Stimulated activated CD8-positive, alpha-beta memory T cell treated with anti-CD3 and anti-CD28 coated beads, Interleukin-7, amount 100 ng/mL, for 48 hours (primary cell): ENCODE measurements at regions not wholly inside any gene's neighbourhood (a gene's known extent, or its start where the extent isn't known, plus 50 kb on each side); places are given as distances from the start of the nearest gene placed in this dataset.

Experiments used
- DNase-seq, 2 donors: peaks; one replicate each; pipeline ENCODE4 v3.0.0-alpha.2; 2020; ENCODE audit warnings: low read depth in 1 of 2; ENCODE audit errors: extremely low read depth in 1 of 2

DNA sequence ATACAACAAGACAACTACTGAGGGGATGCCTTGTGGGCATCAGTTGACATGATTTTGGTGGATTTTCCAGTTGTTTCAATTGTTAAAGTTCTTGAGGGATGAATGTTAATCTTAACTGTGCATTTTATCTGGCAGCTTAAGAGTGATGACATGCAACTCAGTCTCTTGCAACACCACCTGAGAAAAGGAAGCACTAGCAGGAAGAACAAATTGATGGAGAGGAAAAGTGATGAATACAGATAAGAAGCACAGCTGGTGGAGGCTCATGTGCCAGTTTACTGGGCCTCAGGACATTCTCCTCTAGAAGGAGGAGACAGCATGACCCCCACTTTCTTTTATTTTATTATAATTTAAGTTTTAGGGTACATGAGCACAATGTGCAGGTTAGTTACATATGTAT is 341.3 kb upstream of the RBMY1B start:
- DNase-seq = no peak

DNA sequence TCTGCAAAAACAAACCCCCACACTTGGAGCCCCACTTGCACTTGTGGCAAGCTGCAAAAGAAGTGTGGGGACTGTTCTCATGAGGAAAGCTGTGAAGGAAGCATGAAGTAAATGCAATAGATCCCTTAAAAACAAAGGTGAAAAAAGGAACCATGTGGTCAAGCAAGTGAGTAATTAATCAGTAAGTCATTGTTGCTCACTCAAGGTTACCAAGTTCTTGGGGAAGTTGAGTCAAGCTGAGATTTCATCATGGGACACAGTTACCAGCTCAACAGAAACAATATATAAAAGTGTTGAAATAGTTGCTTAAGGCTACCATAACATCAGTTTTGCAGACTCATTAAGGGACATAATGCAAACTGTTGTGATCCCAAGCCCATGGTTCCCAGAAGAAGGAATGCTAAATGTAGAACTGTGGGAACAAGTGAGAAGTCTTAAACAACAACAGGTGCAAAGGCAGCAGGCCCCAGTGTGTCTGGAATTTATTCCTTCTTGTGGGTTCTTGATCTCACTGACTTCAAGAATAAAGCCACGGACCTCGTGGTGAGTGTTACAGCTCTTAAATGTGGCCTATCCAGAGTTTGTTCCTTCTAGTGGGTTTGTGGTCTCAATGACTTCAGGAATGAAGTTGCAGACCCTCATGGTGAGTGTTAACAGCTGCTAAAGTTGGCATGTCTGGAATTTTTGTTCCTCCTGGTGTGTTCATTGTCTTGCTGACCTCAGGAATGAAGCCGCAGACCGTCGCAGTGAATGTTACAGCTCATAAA is 336.3 kb upstream of the RBMY1B start:
- DNase-seq = no peak

DNA sequence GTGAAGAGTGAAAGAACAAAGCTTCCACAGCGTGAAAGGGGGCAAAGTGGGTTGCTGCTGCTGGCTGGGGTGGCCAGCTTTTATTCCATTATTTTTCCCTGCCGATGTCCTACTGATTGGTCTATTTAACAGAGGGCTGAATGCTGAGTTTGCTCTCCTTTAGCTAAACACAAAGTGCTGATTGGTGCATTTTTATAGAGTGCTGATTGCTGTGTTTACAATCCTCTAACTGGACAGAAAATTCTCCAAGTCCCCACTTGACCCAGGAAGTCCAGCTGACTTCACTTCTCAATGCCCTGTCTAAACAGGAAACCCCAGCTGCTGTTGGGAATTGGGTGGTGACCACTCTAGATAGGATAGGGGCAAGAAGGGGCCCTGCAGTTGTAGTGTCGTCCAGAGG is 335.6 kb upstream of the RBMY1B start:
- no peak for DNase-seq

DNA sequence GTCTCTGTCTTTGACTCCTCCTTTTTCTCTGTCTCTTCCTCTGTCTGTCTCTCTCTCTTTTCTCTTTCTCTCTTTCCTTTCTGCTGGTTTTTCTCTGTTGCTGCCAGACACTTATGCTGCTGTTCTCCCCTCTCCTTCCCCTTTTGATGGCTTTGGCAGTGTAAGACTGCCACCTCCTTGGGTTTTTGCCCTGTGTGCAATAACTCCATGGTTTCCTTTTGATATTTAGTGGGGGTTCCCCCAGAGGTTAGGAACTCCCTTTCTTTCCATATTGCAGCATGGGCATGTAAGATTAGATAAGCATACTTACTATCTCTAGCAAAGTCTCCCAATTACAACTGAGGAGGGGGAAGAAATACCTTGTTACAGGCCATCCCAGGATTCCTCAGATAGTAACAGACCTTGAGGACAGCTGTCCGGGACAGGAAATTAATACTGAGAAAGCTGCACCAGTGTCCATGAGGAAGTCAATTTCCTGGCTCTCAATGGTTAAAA is 333.8 kb upstream of the RBMY1B start:
- no peak for DNase-seq

DNA sequence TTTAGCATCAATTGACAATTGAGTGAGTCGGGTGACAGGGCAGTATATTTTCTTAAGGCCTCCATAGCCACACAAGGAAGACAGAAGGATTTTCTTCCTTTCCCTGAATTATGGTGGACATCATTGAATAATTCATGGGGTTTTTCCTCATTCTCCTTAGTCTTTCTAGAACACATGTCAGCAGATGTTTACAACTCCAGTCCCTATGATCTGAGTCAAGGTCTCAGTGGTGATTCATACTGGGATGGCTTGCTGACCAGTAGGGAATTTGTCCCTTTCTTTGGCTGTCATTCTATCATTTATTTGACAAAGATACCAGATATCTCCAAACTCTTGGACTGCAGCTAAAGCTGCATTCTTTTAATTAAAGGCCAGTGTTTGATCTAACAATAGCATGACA is 332.9 kb upstream of the RBMY1B start:
- no peak for DNase-seq

DNA sequence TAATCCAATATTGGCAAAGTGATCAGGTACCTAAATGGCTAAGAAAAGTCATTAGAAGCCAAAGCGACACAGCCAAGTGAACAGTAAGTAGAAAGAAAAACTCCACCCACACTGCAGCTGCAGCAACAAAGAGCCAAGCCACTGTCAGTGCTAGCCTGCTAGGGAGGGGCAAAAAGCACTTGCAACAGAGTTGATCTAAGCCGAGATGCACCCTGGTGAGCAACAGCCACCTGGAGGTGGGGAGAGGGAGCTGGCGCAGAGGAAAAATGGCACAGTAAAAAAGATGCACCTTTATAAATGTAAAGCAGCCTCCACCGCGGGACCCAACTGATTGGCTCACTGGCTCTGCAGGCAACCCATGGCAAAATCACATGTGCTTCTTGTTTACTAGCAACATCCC is 330.2 kb upstream of the RBMY1B start:
- DNase-seq = peak in 1 of 2 donors; percentile 14

DNA sequence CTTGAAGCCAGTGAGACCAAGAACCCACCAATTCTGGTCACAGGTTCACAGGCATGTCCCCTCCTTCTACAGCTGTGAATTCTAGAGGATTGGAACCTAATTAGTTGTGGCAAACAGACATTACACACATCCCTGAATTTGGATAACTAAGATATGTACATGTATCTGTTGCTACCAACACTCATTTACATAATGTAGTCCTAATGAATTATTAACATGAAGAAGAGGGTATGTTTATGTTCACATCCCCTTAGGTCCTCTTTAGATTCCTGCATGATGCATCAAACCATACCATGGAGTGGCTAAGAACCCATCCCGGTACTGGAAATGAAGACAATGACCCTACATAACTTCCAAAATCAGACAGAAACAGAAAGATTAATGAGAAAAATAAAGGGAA is 326.9 kb upstream of the RBMY1B start:
- DNase-seq = no peak

DNA sequence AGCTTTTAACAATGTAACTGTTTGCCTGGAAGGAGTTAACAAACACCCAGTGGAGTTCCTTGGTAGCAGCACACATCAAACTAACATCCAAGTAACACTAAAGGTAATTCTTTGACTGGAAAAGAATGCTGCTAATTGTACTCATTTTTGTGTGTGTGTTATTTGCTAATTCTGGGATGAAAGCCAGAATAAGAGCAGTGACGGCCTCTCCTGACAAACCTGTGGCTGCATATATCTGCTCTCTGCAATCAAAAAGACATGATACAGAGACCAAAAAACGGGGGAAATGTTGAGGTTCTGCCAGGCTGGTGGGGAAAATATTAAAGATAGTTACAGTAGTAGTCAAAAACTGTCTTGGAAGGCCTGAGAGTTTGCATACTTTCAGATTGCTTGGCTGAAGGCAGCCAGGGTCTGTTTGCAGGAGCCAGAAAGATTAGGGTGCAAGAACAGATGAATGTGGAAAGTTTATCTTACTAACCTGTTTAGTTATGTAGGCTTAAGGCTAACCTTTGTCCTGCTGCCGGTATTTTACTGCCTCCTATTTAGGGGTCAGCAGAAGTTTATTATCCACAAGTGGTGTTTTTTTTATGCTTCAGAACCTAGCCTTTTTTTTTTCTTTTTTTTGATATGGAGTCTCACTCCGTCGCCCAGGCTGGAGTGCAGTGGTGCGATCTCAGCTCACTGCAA is 325.6 kb upstream of the RBMY1B start:
- no peak for DNase-seq

DNA sequence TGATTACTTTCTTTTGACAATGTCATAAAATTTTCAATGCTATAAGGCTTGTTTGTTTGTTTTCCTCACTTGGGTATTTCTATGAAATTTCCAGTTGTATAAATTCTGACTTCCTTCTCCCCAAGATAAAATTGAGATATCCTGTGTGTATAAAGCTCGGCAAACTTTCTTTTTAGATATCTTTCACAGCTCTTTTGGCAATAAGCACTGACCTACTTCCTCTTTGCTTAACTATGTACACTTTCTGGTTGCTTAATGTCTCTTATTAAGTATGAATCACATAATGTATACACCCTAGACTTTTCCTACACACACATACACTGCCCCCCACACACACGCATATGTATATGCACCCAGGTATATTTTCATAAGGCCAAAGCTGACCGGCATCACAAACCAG is 318.4 kb upstream of the RBMY1B start:
- no peak for DNase-seq

DNA sequence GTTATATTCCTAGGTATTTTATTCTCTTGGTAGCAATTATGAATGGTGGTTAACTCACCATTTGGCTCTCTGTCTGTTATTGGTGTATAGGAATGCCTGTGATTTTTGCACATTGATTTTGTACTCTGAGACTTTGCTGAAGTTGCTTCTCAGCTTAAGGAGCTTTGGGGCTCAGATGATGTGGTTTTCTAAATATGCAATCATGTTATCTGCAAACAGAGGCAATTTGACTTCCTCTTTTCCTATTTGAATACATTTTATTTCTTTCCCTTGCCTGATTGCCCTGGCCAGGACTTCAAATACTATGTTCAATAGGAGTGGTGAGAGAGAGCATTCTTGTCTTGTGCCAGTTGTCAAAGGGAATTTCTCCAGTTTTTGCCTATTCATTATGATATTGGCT is 310.9 kb upstream of the RBMY1B start:
- DNase-seq = no peak

DNA sequence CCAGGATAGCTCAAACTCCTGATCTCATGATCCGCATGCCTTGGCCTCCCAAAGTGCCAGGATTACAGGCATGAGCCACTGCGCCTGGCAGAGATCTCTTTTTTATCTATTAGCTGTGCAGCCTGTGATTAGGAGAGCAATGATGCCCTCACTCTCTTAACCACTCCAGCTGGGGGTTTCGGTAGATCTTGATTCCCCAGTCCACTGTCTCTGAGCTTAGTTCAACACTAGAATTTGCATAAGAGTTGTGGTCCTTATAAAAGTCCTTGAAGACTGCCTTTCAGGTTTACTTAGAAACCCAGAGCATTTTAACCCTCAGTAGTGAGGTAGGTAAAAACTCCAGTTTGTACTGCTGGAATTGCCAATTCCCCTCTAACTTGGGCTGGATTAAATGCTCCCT is 283.3 kb upstream of the RBMY1B start:
- DNase-seq = no peak

DNA sequence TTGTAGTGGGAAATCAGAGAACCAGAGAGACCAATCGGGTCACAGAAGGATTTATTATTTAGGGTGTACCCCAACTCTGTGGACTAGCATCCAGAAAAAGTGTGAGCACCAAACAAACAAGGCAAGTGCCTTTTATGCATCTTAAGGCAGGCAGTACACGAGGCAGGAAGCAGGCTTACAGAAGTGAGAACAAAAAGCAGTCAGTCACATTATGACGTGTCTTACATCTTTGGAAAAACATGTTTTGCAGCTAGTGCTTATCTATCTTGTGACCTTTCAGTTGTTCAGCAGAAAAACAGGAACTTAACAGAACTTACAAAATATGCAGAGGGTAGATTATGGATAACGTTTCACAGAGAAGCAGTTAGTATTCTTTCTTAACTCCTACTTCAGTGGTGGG is 270.9 kb upstream of the RBMY1B start:
- no peak for DNase-seq

DNA sequence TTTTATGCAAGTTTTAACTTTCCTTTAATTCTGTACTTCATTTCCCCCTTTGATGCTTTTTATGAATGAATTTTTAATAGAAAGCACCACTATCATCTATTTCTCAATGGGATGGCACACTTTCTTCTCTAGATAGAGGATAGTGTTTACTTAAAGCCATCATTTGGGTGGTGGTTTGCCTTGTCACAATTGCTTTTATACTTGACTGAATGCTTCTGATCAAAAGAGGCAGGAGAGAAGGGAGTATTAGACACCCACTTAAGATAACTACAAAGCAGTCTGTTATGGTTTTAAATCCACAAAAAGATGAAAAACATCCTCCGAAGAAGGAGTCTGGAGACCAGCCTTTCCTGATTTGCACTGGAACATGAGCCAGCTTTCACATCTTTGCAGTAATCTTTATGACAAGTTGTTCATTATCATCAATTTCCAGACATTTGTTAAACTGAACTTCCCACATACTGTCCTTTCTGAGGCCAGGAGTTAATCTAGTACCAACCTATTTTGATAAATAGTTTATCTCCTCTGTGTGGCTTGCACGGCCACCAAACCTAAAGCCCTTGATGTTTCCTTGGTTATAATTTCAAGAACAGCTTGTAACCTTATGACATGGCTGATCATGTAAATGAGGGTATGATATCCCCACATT is 270.4 kb upstream of the RBMY1B start:
- no peak for DNase-seq

DNA sequence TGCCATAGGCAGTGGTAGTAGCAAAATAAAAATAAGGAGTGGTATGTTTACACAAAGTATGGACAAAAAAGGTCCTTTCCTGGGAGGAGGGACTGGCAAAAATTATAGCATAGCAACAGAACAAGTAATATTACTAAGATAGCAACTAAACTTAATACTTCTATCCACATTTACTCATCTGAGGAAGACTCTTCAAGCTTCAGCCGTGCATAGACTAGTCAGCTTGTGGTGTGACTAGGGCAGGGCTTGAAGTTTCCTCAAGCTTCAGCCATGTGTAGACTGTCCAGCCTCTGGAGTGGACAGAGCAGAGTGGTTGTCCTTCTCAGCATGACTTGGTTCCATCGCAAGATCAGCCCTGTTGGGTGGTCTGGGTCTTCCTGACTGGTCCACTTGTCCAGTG is 268.3 kb upstream of the RBMY1B start:
- no peak for DNase-seq

DNA sequence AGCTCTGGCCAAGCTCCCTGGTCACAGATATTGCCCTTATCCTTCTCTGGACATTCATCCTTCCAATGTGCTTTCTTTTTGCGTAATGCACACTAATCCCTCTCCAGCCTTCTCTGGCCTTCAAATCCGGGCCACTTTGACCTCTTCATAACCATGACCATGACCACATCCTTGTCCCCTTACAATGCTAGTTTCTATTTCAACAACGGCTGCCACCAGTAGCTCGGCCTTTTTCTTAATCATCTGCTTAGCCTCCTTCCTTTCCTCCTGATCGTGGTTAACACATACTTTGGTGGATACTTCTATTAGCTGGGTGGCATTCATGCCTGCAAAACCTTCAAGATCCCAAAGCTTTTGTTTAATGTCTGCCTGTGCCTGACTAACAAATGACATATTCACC is 264.4 kb upstream of the RBMY1B start:
- no peak for DNase-seq

DNA sequence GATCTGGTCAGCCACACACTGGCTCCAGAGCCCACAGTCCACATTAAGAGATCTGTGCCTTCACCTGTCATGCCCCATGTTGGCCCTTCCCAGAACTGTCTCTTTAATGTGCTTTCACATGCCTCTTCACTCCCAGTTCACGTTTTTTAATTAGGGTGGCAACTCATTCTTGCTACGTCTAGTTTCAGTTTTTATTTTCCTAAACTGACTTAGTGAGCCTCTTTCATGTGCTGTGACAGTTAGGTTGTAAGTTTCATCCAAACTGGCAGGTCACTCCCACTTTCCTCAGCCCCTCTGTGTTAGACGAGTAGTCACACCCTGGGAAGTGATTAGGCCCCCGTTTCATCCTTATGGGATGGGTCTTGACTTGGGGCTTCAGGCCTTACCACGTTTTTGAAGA is 262.5 kb upstream of the RBMY1B start:
- DNase-seq = no peak

DNA sequence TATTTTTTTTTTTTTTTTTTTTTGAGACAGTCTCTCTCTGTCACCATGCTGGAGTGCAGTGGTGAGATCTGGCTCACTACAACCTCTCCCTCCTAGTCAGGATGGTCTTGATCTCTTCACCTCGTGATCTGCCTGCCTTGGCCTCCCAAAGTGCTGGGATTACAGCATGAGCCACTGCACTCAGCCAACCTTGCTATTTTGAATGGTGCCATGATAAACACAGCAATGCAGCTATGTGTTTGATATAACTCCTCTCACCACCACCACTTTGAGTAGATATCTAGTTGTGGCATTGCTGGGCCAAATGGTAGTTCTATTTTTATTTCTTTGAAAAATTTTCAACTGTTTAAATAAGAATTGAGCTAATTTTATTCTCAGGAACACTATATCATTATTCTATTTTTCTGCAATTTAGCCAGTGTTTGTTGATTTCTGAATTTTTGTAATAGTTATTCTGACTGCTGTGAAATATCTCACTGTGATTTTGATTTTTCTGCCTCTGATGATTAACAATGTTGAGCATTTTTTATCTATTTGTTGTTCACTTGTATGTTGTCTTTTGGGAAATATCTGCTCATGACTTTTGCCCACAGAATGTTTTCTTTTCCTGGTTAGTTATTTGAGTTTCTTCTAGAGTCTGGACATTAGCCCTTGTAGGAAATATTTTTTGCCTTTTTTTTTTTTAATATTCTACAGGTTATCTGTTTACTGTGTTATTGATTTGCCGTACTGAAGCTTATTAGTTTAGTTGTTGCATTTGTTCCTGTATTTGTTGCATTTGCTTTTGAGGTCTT is 257.5 kb upstream of the RBMY1B start:
- no peak for DNase-seq

DNA sequence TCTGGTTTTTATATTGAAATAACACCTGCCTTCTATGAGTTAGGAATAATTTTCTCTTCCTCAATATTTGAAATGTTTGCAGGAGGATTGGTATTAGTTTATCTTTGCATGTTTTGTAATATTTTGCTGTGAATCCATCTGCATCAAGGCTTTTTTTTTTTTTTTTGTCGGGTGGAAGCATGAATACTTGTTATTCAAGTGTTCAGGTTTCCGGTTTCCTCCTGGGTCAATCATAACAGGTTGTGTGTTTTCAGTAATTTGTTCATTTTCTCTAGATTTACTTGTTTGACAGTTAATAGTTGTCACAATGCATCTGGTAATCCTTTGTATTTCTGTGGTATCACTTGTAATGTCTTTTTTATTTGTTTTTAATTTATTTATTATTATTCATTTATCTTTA is 256.7 kb upstream of the RBMY1B start:
- no peak for DNase-seq

DNA sequence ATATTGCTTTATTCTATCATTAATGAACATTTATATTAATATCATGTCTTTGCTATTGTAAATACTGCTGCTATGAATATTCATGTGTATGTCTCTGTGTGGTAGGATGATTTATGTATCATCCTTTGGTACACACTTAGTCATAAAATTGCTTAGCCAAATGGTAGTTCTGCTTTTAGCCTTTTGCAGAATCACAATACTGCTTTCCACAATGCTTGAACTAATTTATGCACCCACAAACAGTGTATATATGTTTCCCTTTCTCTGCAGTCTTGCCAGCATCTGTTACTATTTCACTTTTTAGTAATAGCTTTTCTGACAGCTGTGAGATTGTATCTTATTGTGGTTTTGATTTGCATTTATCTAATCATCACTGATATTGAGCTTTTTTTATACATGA is 254.3 kb upstream of the RBMY1B start:
- DNase-seq = no peak

DNA sequence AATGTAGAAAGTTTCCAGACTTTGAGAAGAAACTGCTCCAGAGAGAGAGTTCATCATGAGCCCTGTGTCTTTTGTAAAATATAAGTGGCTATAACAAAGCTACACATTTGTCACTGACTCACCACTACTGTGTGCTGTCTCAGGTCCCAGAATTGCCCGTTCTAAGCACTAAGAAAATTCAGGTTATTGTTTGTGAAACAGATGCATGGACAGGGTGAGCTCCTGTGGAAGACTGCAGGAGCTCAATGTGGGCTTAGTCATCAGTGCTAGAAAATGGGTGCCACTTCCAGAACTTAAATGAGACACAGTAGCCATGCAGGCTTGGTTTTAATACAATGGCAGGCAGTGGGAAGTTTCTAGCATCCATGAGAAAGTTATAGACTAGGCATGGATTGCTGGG is 251.4 kb upstream of the RBMY1B start:
- DNase-seq = no peak

DNA sequence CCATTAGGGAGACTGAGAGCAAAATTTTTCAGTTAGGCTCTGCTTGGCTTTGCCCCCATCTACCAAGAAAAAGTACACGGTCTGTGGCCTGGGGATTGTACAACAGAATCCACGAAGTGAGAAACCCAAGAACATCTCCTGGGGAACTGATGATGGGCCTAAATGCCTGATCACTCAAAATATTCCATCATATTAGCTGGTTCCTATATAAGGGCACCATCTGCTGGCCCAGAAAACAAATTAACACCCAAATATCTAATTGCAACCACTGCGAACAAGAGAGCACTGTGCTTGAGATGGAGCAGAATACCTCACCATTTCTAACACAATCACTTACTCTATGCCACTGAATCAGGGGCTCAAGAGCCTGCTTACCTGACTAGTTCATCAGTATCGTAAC is 250.8 kb upstream of the RBMY1B start:
- no peak for DNase-seq
